Keratinocyte (primary cell): ENCODE measurements at regions not wholly inside any gene's neighbourhood (a gene's known extent, or its start where the extent isn't known, plus 50 kb on each side); places are given as distances from the start of the nearest gene placed in this dataset.

Experiments
- DNase-seq: peaks from one replicate; pipeline ENCODE4 v3.0.0-alpha.2; 2011; ENCODE audit warnings: low read depth, missing footprints, low spot score
- FAIRE-seq: peaks from 2 replicates; lab custom pipeline; 2011; peaks lifted over from hg19 to GRCh38; lab: Jason Lieb, UNC
- H2AFZ ChIP-seq: 2 replicates; pipeline ENCODE4 v1.6.0; 2012; ENCODE audit warnings: low read length, control low read depth, inconsistent platforms; ENCODE audit not compliant: control insufficient read depth
- H3K27ac ChIP-seq: 2 replicates; pipeline ENCODE4 v1.5.1; 2011; ENCODE audit warnings: low read length; ENCODE audit not compliant: control insufficient read depth, insufficient read depth
- H3K27me3 ChIP-seq: 3 replicates; pipeline ENCODE4 v1.6.0; 2011; ENCODE audit warnings: low read length; ENCODE audit not compliant: control insufficient read depth, insufficient read depth; ENCODE audit errors: extremely low read depth
- H3K36me3 ChIP-seq, 2 experiments: 2 replicates in 1 of 2; 3 replicates in 1 of 2; pipeline ENCODE4 v1.5.1; 2011; ENCODE audit warnings: low read length in 2 of 2, mild to moderate bottlenecking in 1 of 2; ENCODE audit not compliant: control insufficient read depth in 2 of 2, insufficient read depth in 2 of 2; ENCODE audit errors: extremely low read depth in 1 of 2
- H3K4me1 ChIP-seq: 3 replicates; pipeline ENCODE4 v1.5.1; 2011; ENCODE audit warnings: low read length; ENCODE audit not compliant: control insufficient read depth, insufficient read depth; ENCODE audit errors: extremely low read depth
- H3K4me2 ChIP-seq: 3 replicates; pipeline ENCODE4 v1.6.0; 2011; ENCODE audit warnings: low read depth, low read length; ENCODE audit not compliant: control insufficient read depth, insufficient read depth; ENCODE audit errors: extremely low read depth
- H3K4me3 ChIP-seq, 3 experiments: fragments of 200-600 bp in 1 of 3; sonication (generic) in 1 of 3; 2 replicates in 2 of 3; 3 replicates in 1 of 3; pipeline ENCODE4 v1.5.1; 2011 to 2016; ENCODE audit warnings: low read length in 3 of 3, mild to moderate bottlenecking in 3 of 3, control low read depth in 2 of 3, inconsistent platforms in 1 of 3, low read depth in 1 of 3, mixed read lengths in 1 of 3, mixed run types in 1 of 3, moderate library complexity in 1 of 3; ENCODE audit not compliant: control insufficient read depth in 2 of 3, insufficient read depth in 2 of 3; ENCODE audit errors: extremely low read depth in 1 of 3
- H3K79me2 ChIP-seq: 2 replicates; pipeline ENCODE4 v1.6.0; 2012; ENCODE audit warnings: low read length; ENCODE audit not compliant: control insufficient read depth, insufficient read depth
- H3K9ac ChIP-seq: 3 replicates; pipeline ENCODE4 v1.6.0; 2011; ENCODE audit warnings: low read length; ENCODE audit not compliant: control insufficient read depth, insufficient read depth; ENCODE audit errors: extremely low read depth
- H3K9me1 ChIP-seq: 3 replicates; pipeline ENCODE4 v1.6.0; 2011; ENCODE audit warnings: low read length; ENCODE audit not compliant: control insufficient read depth, insufficient read depth; ENCODE audit errors: extremely low read depth
- H3K9me3 ChIP-seq: 2 replicates; pipeline ENCODE4 v1.5.1; 2012; ENCODE audit warnings: low read depth, low read length; ENCODE audit not compliant: control insufficient read depth
- H4K20me1 ChIP-seq: 3 replicates; pipeline ENCODE4 v1.6.0; 2011; ENCODE audit warnings: low read length; ENCODE audit not compliant: control insufficient read depth, insufficient read depth; ENCODE audit errors: extremely low read depth
- CTCF ChIP-seq, 3 experiments: IDR thresholded peaks in 1 of 3; conservative IDR thresholded peaks in 1 of 3; optimal IDR thresholded peaks in 1 of 3; 2 replicates in 2 of 3; 3 replicates in 1 of 3; pipeline versions ENCODE3 to v1.5.1; 2011; ENCODE audit warnings: low read length in 3 of 3, mild to moderate bottlenecking in 3 of 3, moderate library complexity in 2 of 3, control low read depth in 1 of 3, inconsistent platforms in 1 of 3; ENCODE audit not compliant: insufficient read depth in 2 of 3; ENCODE audit errors: extremely low read depth in 1 of 3
- EZH2 ChIP-seq: IDR thresholded peaks from one replicate; pipeline ENCODE4 v1.6.1; 2012; ENCODE audit warnings: inconsistent platforms, mild to moderate bottlenecking, low read length, moderate library complexity
- dilution Hi-C: fragments of 300-500 bp; cut with MboI; formaldehyde crosslinking; loops from one replicate; pipeline ENCODE4 v1.7.0; 2020; ENCODE audit warnings: low sequenced_read_pairs; ENCODE audit not compliant: extremely low pct_ligation_motif_present

GRCh38 chr2:236743921-236744280, 174.3 kb downstream of the ACKR3 start:
- no peaks in the 10 kb centered on the region for H3K27me3 ChIP-seq
- dilution Hi-C loops: no loop called here
- no peaks in the 10 kb centered on the region for H4K20me1 ChIP-seq
- H3K36me3 ChIP-seq: no peaks in the 10 kb centered on the region
- no peak overlapping the region for H2AFZ ChIP-seq
- peak; percentile 57 for FAIRE-seq
- H3K9me1 ChIP-seq: no peaks in the 10 kb centered on the region
- H3K27ac ChIP-seq: no peak overlapping the region
- H3K4me1 ChIP-seq: peaks cover 45% of the 10 kb centered on the region
- no peak overlapping the region for H3K4me2 ChIP-seq
- no peak overlapping the region for H3K4me3 ChIP-seq
- no peaks in the 10 kb centered on the region for H3K79me2 ChIP-seq
- TF ChIP-seq CTCF (optimal IDR thresholded peaks at IDR 0.05 in 1 of 3, IDR thresholded peaks at IDR 0.05 in 1 of 3, conservative IDR thresholded peaks at IDR 0.05 in 1 of 3; ENCODE audit: extremely low read depth in 1 of 3, insufficient read depth in 2 of 3, low read length in 3 of 3) (no peak), EZH2 (no peak)
- no peak for DNase-seq
- H3K9me3 ChIP-seq: no peaks in the 10 kb centered on the region
- H3K9ac ChIP-seq: no peak overlapping the region

DNA sequence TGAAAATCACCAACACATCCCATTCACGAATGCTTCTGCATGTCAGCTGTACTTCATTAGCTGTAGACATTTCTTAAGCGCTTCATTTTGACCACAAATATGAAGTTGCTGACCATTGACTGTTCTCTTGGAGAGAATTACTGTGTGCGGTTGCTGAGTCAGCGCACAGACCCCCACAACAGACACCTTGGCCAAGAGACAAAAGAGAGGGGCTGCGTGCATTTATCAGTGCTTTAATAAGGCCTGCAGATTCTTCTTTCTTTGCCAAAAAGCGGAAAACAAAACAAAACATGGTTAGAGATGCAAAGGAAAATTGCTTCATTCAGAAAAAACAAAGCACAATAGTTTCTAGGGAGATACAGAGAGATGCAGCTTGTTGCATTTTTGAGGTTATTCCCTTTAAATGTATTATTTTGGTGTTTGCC, 174.7 kb downstream of the ACKR3 start:
- no peaks in the 10 kb centered on the region for H3K9me3 ChIP-seq

More for the DNA sequence above, 174.7 kb downstream of the ACKR3 start:
- TF ChIP-seq CTCF (optimal IDR thresholded peaks at IDR 0.05 in 1 of 3, IDR thresholded peaks at IDR 0.05 in 1 of 3, conservative IDR thresholded peaks at IDR 0.05 in 1 of 3; ENCODE audit: extremely low read depth in 1 of 3, insufficient read depth in 2 of 3, low read length in 3 of 3) (no peak), EZH2 (no peak)
- Histone ChIP-seq H3K27me3 (no peaks in the 10 kb centered on the region), H3K4me2 (no peak overlapping the region), H3K9me1 (peaks cover 3% of the 10 kb centered on the region), H2AFZ (no peak overlapping the region), H4K20me1 (no peaks in the 10 kb centered on the region), H3K36me3 (no peaks in the 10 kb centered on the region), H3K4me1 (peaks cover 49% of the 10 kb centered on the region), H3K27ac (peak overlapping the region; percentile 86), H3K4me3 (no peak overlapping the region), H3K9ac (no peak overlapping the region), H3K79me2 (no peaks in the 10 kb centered on the region)
- FAIRE-seq: no peak
- dilution Hi-C loops: no loop called here
- no peak for DNase-seq
